ENCODE measurements at regions not wholly inside any gene's neighbourhood (a gene's known extent, or its start where the extent isn't known, plus 50 kb on each side); places are given as distances from the start of the nearest gene placed in this dataset.

- TF ChIP-seq POLR2A (IDR thresholded peaks at IDR 0.05), result no peak
- TF ChIP-seq, protein P1, sequence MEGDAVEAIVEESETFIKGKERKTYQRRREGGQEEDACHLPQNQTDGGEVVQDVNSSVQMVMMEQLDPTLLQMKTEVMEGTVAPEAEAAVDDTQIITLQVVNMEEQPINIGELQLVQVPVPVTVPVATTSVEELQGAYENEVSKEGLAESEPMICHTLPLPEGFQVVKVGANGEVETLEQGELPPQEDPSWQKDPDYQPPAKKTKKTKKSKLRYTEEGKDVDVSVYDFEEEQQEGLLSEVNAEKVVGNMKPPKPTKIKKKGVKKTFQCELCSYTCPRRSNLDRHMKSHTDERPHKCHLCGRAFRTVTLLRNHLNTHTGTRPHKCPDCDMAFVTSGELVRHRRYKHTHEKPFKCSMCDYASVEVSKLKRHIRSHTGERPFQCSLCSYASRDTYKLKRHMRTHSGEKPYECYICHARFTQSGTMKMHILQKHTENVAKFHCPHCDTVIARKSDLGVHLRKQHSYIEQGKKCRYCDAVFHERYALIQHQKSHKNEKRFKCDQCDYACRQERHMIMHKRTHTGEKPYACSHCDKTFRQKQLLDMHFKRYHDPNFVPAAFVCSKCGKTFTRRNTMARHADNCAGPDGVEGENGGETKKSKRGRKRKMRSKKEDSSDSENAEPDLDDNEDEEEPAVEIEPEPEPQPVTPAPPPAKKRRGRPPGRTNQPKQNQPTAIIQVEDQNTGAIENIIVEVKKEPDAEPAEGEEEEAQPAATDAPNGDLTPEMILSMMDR (IDR thresholded peaks at IDR 0.05), result no peak
Observed at GRCh38 chrX:8005678-8006347, 78.6 kb upstream of the PNPLA4 start.
